B cell (primary cell): ENCODE measurements at regions not wholly inside any gene's neighbourhood (a gene's known extent, or its start where the extent isn't known, plus 50 kb on each side); places are given as distances from the start of the nearest gene placed in this dataset.

Experiments used
- ATAC-seq: fragments of 200-7000 bp; cut with Tn5 transposase; one replicate; pipeline ENCODE4 v1.10.0; 2021; ENCODE audit warnings: low read depth, mild to moderate bottlenecking, moderate number of reproducible peaks, moderate library complexity
- CTCF ChIA-PET: fragments of 350-600 bp; sonication (Branson Sonifier 250); formaldehyde crosslinking; loops from one replicate; lab custom pipeline; 2021; ENCODE audit warnings: antibody characterized with exemption, inconsistent platforms; lab: Charles Lee
- POLR2A ChIA-PET: fragments of 350-600 bp; sonication (Branson Sonifier 250); formaldehyde crosslinking; loops from one replicate; lab custom pipeline; 2021; ENCODE audit warnings: antibody characterized with exemption; lab: Charles Lee
- DNase-seq: peaks from one replicate; pipeline ENCODE4 v3.0.0; 2013
- H2AFZ ChIP-seq: 2 replicates; pipeline ENCODE4 v1.6.1; 2012; ENCODE audit warnings: mild to moderate bottlenecking, low read depth, low read length; ENCODE audit not compliant: insufficient read depth, poor library complexity, severe bottlenecking
- H3K27ac ChIP-seq, 2 donors: 1 replicate in 1 of 2; 2 replicates in 1 of 2; pipeline ENCODE4 v1.5.1; 2012 to 2013; ENCODE audit warnings: low read length in 2 of 2, mild to moderate bottlenecking in 2 of 2, moderate library complexity in 1 of 2
- H3K27me3 ChIP-seq, 4 experiments: fragments of 200-600 bp in 1 of 4; sonication (generic) in 1 of 4; replicated peaks in 1 of 4; 1 replicate in 2 of 4; 2 replicates in 2 of 4; pipeline versions ENCODE4 v1.6.1 to v1.7.0; 2013 to 2016; ENCODE audit warnings: low read length in 3 of 4, mild to moderate bottlenecking in 2 of 4, mixed read lengths in 1 of 4, moderate library complexity in 1 of 4; ENCODE audit not compliant: insufficient read depth in 4 of 4, control insufficient read depth in 3 of 4; ENCODE audit errors: control extremely low read depth in 1 of 4
- H3K36me3 ChIP-seq, 2 experiments: replicated peaks in 1 of 2; 1 replicate in 1 of 2; 2 replicates in 1 of 2; pipeline versions ENCODE4 v1.6.1 to v1.7.1; 2013; ENCODE audit warnings: low read length in 1 of 2; ENCODE audit not compliant: insufficient read depth in 2 of 2, control insufficient read depth in 1 of 2; ENCODE audit errors: control extremely low read depth in 1 of 2, extremely low read depth in 1 of 2
- H3K4me1 ChIP-seq, 2 donors: fragments of 200-600 bp in 1 of 2; sonication (generic) in 1 of 2; 1 replicate in 1 of 2; 2 replicates in 1 of 2; pipeline versions ENCODE4 v1.5.1 to v1.6.1; 2013 to 2017; ENCODE audit warnings: low read length in 2 of 2; ENCODE audit not compliant: control insufficient read depth in 2 of 2, insufficient read depth in 2 of 2
- H3K4me2 ChIP-seq: replicated peaks from 2 replicates; pipeline ENCODE3; 2012; ENCODE audit warnings: mild to moderate bottlenecking, low read depth, low read length; ENCODE audit not compliant: poor library complexity, severe bottlenecking
- H3K4me3 ChIP-seq, 5 experiments: fragments of 200-600 bp in 1 of 5; sonication (generic) in 1 of 5; 1 replicate in 3 of 5; 2 replicates in 2 of 5; pipeline versions ENCODE4 v1.5.1 to v1.7.0; 2011 to 2016; ENCODE audit warnings: low read length in 4 of 5, mild to moderate bottlenecking in 4 of 5, low read depth in 2 of 5, control low read depth in 1 of 5, moderate library complexity in 1 of 5; ENCODE audit not compliant: insufficient read depth in 1 of 5; ENCODE audit errors: control extremely low read depth in 1 of 5, extremely low read depth in 1 of 5
- H3K79me2 ChIP-seq: fragments of 200-600 bp; sonication (generic); one replicate; pipeline ENCODE4 v1.6.0; 2016; ENCODE audit warnings: low read length; ENCODE audit not compliant: control insufficient read depth, insufficient read depth
- H3K9ac ChIP-seq: fragments of 200-600 bp; sonication (generic); 2 replicates; pipeline ENCODE4 v1.6.1; 2017; ENCODE audit warnings: mild to moderate bottlenecking, low read length, moderate library complexity
- H3K9me3 ChIP-seq, 3 donors: one replicate each; pipeline versions ENCODE4 v1.6.1 to v1.7.1; 2013; ENCODE audit warnings: low read length in 2 of 3; ENCODE audit not compliant: control insufficient read depth in 2 of 3, insufficient read depth in 1 of 3; ENCODE audit errors: control extremely low read depth in 1 of 3
- H4K20me1 ChIP-seq: 2 replicates; pipeline ENCODE4 v1.6.0; 2012; ENCODE audit warnings: mild to moderate bottlenecking, low read length; ENCODE audit not compliant: insufficient read depth, control insufficient read depth, poor library complexity, severe bottlenecking
- H3K27ac Mint-ChIP-seq: one replicate; pipeline ENCODE4 v1.8.0; 2021; ENCODE audit warnings: mixed read lengths
- H3K27me3 Mint-ChIP-seq: one replicate; pipeline ENCODE4 v1.8.0; 2021; ENCODE audit warnings: mixed read lengths
- H3K4me1 Mint-ChIP-seq: one replicate; pipeline ENCODE4 v1.8.0; 2021; ENCODE audit warnings: mixed read lengths
- H3K4me3 Mint-ChIP-seq: one replicate; pipeline ENCODE4 v1.8.0; 2021; ENCODE audit warnings: mixed read lengths
- H3K9me3 Mint-ChIP-seq: one replicate; pipeline ENCODE4 v1.8.0; 2022; ENCODE audit warnings: mixed read lengths; ENCODE audit not compliant: insufficient read depth
- CTCF ChIP-seq: fragments of 200-600 bp; IDR thresholded peaks from one replicate; pipeline ENCODE4 v1.8.0; 2022; ENCODE audit warnings: antibody characterized with exemption, mild to moderate bottlenecking
- EZH2 ChIP-seq: IDR thresholded peaks from 2 replicates; pipeline ENCODE4 v1.6.1; 2012; ENCODE audit warnings: borderline replicate concordance, low read depth, mild to moderate bottlenecking, moderate library complexity, low read length; ENCODE audit not compliant: insufficient read depth, poor library complexity, severe bottlenecking
- WGBS: methylation state at CpG from one replicate; pipeline ENCODE4 v1.1.5; 2013; ENCODE audit warnings: missing lambda C conversion rate; ENCODE audit not compliant: insufficient coverage; 5-methylcytosine and 5-hydroxymethylcytosine counted together
- intact Hi-C: fragments of 100-400 bp; cut with micrococcal nuclease; formaldehyde crosslinking; loops from one replicate; pipeline ENCODE4 v1.10.0; 2022

GRCh38 chr4:53956053-53956452 lies 108.4 kb downstream of the CHIC2 start:
- Mint-ChIP-seq H3K4me3 (no peak overlapping the region), H3K4me1 (no peaks in the 10 kb centered on the region), H3K27ac (no peak overlapping the region), H3K27me3 (no peaks in the 10 kb centered on the region), H3K9me3 (no peaks in the 10 kb centered on the region)
- Histone ChIP-seq H3K36me3 (no peaks in the 10 kb centered on the region), H3K4me1 (no peaks in the 10 kb centered on the region), H4K20me1 (no peaks in the 10 kb centered on the region), H3K9me3 (no peaks in the 10 kb centered on the region), H3K27me3 (no peaks in the 10 kb centered on the region), H2AFZ (no peak overlapping the region), H3K79me2 (no peaks in the 10 kb centered on the region), H3K4me2 (no peak overlapping the region), H3K27ac (no peak overlapping the region), H3K4me3 (no peak overlapping the region), H3K9ac (no peak overlapping the region)
- ChIA-PET CTCF (no interaction called here), POLR2A (no interaction called here)
- no peak for DNase-seq
- ATAC-seq, result no peak
- no peak for TF ChIP-seq EZH2
- no peak for TF ChIP-seq CTCF
- 92% methylated on average over 5 of the region's 5 CpGs for WGBS
- intact Hi-C loops, result no loop called here

- Histone ChIP-seq H3K36me3 (no peaks in the 10 kb centered on the region), H3K9me3 (no peaks in the 10 kb centered on the region), H3K27ac (no peak overlapping the region), H2AFZ (no peak overlapping the region), H3K9ac (no peak overlapping the region), H3K4me2 (no peak overlapping the region), H3K27me3 (no peaks in the 10 kb centered on the region), H3K79me2 (no peaks in the 10 kb centered on the region), H3K4me3 (no peak overlapping the region), H4K20me1 (no peaks in the 10 kb centered on the region), H3K4me1 (no peaks in the 10 kb centered on the region)
- Mint-ChIP-seq H3K9me3 (no peaks in the 10 kb centered on the region), H3K27ac (no peak overlapping the region), H3K27me3 (peaks cover 7% of the 10 kb centered on the region), H3K4me3 (no peak overlapping the region), H3K4me1 (no peaks in the 10 kb centered on the region)
- ATAC-seq (no peak), DNase-seq (no peak)
- ChIA-PET CTCF (no interaction called here), POLR2A (no interaction called here)
- WGBS, result 89% methylated on average over 3 of the region's 4 CpGs
- no peak for TF ChIP-seq CTCF
- no peak for TF ChIP-seq EZH2
- intact Hi-C loops, result no loop called here
These were observed 113.0 kb downstream of the CHIC2 start for GRCh38 chr4:53951414-53951813.
